GM19240 (cell line): ENCODE measurements at regions not wholly inside any gene's neighbourhood (a gene's known extent, or its start where the extent isn't known, plus 50 kb on each side); places are given as distances from the start of the nearest gene placed in this dataset.
"Not testable (repeated sequence)": the region's sequence is repeated elsewhere in the genome, so short reads cannot be mapped to it uniquely, and the experiment has no call there.

Source experiments
- DNase-seq: peaks from one replicate; pipeline ENCODE4 v3.0.0; 2011; ENCODE audit warnings: low spot score; ENCODE audit not compliant: insufficient read length

DNA sequence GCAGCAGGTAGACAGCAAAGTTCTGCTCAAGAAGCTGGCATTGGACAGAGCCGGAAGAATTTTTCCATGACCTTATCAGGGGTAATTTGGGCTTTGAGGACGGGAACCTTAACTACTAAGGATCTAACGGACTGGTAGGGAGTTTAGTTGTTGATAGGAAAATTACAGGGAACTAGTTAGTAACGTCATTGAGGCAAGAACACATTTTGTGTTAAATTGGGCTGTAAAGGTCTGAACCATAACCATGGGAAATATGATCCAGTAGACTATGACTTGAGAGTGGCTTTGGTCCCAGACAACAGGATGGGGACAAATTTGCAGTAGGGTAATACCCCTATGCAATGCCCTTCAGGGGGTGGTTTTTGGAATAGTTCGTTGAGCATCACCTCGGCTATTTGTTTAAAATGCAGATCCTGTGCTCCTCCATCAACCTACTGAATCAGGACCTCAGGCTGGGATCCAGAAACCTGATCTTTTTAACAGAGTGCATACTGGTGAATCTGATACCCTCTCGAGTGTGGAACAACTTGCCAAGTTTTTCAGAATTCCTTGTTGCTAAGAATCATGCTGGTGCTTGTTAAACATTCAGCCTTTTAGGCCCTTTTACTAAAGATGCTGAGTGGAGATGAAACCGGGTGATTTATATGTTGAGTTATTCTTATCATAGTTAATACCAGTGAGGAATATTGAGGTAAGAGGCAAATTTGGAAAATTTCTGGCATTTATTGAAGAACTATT, 255.1 kb downstream of the MAP2K6 start:
- no peak for DNase-seq

DNA sequence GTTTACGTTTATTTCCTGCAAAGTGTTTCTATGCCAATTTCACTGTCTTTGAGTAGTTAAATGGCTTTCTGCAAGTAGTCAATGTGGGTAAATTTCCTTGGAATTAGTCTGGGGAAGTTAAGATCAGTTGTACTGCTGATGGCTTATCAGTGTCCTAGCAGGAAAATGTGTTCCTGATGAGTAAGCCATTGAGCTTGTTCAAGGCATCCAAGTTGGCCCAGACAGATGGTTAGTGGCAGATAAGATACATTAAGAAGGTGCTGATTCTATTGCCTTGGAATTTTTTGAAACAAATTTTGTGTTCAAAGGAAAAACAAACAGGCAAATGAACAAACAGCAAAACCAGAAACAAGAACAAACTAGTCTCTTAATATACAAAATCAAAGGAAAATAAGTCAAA, 258.4 kb downstream of the MAP2K6 start:
- no peak for DNase-seq

DNA sequence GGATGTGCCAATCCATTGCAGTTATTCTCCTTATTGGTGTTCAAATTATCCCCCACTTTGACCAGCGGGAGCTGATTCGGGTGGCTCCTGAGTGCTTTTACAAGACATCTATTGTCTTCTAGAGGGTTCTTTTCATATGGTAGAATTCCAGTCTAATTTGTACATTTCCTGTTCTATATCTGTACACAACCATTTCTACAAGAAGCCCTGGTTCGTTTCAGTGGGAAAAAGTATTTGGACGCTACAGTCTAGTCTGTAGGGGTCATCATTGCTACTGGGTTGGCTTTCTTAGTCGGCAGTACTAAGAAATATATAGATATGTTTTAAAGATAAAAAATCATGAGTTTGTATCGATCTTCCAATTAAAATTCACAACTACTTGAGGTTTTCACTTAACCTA, 262.6 kb downstream of the MAP2K6 start:
- DNase-seq = no peak

DNA sequence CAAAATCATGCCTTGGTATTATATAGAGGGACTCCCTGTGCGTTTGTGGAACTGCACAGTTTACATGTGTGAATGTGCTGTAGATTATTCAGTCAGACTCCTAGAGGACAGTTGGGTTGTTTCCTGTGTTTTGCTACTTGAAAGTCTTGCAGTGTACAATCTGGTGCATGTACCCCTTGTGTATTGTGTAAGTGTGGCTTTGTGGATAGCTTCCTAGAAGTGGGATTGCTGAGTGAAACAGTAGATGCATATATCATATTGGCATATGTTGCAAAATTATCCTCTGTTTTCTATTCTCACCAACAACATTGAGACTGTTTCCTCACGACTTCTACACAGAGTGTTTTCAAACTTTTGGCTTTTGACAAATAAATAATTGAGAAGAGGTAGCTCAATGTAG, 263.7 kb downstream of the MAP2K6 start:
- DNase-seq = no peak

DNA sequence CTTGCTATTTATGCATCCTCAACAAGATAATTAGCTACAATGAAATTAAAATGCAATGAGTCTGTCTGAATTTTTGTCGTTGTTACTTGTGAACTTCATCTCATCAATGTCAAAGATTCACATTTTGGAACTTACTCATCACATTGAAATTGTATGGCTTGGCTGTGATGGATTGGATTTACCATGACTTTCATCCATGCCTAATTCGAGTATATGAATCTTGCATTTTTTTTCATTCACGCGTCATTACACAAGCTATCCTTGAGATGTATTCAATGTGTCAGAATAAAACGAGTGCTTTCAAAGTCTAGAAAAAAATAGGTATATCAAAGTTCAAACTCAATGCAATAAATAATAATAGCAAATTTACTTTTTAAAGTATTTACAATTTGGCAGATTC, 265.3 kb downstream of the MAP2K6 start:
- no peak for DNase-seq

DNA sequence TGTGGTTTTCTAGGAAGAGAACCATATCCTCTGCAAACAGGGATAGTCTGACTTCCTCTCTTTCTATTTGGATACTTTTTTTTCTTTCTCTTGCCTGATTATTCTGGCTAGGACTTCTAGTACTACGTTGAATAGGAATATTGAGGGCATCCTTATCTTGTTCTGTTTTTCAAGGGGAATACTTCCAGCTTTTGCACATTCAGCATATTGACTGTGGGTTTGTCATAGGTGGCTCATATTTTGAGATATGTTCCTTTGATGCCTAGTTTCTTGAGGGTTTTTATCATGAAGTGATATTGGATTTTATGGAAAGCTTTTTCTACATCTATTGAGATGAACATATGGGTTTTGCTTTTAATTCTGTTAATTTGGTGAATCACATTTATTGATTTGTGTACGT, 269.8 kb downstream of the MAP2K6 start:
- no peak for DNase-seq

DNA sequence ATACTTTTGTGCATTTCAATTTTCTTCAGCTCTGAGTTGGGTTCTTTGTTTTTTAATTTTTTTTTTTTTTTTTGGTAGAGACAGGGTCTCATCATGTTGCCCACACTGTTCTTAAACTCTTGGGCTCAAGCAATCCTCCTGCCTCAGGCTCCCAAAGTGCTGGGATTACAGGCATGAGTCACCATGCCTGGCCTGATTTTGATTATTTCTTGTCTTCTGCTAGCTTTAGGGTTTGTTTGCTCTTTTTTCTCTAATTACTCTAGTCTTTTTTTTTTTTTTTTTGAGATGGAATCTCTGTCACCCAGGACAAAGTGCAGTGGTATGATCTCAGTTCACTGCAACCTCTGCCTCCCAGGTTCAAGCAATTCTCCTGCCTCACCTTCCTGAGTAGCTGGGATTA, 270.7 kb downstream of the MAP2K6 start:
- not testable (repeated sequence) for DNase-seq

DNA sequence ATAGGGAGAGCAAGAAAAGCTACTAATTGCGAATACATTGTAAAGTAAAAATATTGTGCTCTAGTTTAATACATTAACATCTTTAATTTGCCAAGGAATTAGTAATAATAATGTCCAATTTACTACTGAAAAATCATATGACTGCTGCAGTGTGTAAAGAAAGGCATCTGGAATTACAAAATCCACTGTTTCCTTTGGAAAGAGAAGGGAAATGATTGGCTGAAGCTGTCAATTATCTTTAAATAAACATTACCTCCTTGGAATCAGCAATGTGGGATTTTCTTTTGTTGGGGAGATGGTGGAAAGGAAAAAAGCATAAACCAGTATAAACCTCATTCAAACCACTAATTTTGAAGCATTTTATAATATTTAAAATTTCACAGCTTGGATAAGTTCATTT, 276.0 kb downstream of the MAP2K6 start:
- DNase-seq = no peak

DNA sequence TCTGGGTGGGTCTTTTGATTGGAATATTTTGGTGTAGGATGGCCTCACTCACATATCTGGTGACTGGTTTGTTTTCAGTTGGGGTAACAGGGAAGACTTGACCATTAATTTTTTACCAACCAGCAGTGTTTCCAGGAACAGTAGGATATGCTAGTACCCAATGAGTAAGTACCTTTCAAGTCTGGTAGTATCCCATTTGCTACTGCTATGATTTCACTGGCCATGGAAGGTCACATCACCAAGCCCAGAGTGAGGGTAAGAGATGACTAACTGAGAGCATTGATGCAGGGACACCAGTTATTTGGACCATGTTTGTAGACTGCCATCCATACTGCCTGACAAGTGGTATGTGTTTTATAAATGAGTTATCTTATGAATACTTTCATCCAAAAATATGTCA, 277.7 kb downstream of the MAP2K6 start:
- no peak for DNase-seq

DNA sequence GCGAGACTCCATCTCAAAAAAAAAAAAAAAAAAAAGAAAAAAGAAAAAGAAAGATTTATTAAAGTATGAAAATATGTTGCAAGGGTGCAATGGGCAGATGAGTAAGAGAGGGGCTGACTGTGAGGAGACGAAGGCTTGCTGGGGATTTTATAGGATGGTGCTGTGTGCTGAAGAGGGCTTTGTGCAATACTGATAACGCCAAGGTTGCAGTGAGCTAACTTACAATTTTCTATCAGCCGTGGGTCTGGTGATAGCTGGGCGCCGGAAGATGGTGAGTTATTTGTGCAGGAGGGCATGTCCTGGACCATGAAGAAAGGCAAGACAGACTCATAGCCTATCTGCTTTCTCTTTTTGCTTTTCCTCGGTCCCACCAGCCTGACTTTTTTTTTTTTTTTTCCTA, 281.1 kb downstream of the MAP2K6 start:
- DNase-seq = no peak

DNA sequence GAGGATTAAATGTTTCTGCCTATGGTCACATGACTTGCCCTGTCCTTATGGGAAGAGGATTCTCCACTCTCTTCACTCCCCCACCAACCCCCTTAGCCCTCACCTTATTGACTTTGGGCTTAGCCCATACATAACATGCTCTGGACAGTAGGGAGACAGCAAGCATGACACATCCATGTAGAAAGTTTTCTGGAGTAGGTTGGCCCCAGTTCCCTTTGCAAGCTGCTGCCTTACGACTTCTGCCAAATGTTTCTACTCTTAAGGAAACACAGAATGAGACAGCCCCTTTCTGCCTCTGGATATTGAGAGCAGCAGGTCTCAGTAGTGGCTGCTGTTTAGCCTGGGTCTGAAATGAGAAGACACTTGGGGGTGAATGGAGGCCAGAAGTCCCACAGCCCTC, 282.2 kb downstream of the MAP2K6 start:
- DNase-seq = no peak

DNA sequence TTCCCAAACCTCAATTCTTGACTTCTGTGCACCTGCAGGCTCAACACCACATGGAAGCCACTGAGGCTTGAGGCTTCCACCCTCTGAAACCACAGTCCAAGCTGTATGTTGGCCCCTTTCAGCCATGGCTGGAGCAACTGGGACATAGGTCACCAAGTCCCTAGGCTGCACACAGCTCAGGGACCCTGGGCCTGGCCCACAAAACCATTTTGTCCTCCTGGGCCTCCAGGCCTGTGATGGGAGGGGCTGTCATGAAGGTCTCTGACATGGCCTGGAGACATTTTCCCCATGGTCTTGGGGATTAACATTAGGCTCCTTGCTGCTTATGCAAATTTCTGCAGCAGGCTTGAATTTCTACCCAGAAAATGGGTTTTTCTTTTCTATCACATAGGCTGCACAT, 283.9 kb downstream of the MAP2K6 start:
- not testable (repeated sequence) for DNase-seq

DNA sequence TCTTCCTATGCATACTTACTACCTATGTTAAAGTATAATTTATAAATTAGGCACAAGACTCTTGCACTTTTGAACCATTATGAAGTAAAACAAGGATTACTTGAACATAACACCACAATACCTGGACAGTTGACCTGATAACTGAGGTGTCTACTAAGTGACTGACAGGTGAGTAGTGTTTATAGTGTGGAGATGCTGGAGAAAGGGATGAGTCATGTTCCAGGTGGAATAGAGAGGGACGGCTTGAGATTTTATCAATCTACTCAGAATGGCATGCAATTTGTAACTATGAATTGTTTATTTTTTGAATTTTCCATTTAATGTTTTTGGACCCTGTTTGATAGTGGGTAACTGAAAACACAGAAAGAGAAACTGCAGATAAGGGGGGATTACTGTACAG, 287.6 kb downstream of the MAP2K6 start:
- DNase-seq = no peak

DNA sequence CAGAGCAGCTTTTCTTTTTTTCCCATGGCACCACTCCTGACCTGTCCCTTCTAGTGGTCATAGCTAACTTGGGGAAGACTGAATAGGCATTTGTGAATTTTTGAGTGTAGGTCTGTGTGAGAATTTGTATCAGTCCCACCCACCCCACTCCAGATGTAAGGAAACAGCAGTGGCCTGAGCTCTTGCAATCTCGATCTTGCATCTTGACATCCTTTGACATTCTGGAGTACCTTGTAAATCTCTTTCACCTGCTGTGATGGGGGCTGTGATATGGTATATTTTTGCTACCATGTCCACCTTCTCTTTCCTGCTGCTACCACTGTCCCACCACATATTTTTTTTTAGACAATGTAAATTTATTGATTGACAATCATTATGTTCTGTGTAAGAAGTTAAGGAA, 289.3 kb downstream of the MAP2K6 start:
- DNase-seq = no peak

DNA sequence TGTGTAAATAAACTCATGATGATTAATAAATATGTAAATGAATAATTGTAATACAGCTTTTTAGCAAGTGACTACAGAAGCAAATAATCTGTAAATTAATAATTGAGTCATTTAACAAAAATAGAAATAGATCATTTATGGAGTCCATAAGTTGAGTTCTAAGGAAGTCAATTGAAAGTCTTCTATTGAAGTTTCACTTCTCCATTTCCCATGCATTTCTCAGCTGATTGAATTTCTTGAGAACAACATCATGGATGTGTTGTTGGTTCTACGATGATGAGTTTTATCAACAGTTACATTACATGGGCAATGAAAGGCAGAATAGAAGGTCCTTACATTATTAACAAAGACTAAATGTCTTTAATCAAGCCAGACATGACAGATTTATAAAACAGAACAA, 290.4 kb downstream of the MAP2K6 start:
- DNase-seq = no peak

DNA sequence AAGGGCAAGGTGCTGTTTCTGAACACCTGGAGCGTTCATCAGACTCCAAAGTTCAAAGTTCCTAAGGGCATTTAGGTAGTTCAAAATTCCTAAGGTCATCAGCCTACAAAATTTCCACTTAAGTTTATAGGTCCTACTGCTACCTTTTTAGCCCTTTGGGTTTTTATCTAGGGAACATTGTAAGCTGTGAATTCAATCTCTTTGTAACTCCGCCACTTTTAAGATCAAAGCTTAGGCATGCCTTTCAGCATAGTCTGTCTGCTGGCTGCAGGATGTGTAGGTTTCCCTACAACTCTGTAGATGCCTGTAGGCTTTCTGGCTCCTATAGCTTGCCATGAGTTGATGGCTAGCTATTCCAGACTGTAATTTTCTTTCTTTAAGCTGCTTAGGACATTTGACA, 291.6 kb downstream of the MAP2K6 start:
- no peak for DNase-seq

DNA sequence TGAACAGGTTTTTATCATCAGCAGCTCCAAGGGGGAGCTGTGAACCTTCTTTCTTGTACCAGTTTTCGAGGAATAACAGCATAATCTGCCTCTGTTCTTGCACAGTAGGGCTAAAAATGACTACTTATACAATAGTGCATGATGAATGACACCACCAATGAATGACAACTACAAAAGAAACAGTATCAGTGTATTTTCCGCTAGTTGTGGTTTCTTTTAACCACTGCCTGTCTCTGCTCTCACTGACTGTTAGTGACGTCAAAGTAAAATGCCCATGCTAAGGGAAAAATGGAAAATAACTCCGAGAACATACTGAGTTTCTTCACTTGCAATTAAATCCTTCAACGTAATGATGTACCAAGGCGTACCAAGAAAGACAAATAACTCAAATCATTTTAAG, 294.9 kb downstream of the MAP2K6 start:
- DNase-seq = no peak

DNA sequence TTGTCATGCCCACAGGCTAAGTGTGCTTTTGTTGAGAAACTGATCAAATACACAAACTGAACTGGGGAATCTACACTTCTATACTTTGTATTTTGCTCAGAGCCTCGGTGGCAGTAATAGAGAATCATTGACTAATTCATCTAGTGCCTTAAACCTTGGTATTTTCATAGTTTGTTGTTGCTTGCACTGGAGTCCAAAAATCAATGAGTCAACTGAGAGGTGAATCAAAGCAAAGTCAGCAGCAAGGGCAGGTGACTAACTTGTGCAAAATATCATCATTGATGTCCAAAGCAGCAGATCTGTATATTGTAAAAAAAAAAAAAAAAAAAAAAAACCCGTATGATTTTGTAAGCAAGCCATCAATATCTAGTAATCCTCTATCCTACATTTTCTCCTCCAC, 296.4 kb downstream of the MAP2K6 start:
- DNase-seq = no peak

DNA sequence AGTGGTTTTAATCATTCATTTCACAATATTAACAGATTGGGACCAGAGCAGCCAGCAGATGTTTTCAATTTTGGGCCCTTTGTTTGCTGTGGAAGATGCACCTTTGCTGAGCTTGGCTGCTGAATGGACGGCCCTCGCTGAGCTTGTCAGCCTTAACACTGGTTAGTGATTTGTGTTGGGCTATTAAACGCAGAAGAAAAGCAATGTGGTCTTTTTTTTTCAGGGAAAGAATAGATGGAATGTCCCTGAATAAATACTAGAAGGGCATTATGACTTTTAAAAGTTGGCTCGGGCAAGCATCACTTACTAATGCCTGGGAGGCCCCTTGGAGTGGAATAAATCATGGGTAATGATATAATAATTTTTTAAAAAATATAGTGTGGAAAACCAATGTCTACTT, 297.0 kb downstream of the MAP2K6 start:
- no peak for DNase-seq

DNA sequence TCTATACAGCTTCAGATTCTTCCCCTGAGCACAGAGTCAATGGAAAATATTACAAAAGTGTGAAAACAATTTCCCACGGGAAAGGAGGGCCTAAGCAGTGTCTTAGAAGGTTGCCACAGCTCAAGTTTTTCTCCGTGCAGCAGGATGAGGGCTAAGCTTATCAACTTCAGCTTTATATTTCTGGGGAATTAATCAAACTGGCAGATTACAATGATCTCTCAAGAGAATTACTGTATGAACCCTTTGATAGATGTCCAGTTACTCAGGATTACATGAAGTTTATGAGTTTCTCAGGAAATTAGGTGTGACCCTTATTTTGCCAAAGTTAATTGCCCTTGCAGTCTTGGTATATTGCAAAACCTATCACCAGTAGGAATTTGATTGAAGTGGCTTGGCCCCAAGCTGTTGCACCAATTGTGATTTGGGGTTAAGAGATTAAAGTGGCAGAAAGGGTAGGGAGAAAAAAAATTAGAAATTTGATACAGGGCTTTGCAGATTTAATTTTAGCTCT, 298.4 kb downstream of the MAP2K6 start:
- DNase-seq = no peak

DNA sequence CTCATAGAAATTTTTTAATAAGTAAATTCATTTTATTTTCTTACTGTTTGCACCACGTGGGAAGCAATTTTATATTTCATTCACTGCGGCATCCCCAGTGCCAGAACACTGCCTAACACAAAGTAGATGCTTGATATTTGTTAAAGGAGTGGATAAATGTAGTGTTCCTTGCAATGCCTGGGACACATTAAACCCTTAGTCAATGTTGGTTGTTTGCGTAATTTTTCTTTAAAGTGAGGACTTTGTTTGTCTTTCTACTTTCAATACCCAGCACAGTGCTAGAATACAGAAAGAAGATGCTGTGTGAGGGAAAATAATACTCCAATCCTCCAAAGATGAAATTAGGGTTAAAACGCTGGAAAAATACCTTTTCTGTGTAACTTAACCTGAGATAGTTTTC, 299.3 kb downstream of the MAP2K6 start:
- DNase-seq = no peak

DNA sequence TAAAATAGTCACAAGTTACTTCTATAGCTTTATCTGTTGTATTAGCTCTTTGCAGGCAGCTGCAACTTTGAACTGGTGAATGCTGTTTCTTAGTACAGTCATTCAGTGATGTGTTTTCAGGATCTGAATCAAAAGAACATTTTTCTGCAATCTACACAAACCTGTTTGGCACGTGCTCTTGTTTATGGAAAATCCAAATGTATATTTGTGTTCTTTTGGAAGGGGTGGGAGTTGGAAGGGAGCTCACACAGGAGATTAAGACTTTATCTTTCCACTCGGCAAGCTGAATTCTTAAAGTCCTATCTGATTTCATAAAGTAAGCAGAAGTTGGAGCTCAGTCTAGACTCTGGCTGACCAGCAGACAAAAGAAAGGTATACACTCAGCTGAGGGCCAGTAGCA, 300.2 kb downstream of the MAP2K6 start:
- DNase-seq = no peak

DNA sequence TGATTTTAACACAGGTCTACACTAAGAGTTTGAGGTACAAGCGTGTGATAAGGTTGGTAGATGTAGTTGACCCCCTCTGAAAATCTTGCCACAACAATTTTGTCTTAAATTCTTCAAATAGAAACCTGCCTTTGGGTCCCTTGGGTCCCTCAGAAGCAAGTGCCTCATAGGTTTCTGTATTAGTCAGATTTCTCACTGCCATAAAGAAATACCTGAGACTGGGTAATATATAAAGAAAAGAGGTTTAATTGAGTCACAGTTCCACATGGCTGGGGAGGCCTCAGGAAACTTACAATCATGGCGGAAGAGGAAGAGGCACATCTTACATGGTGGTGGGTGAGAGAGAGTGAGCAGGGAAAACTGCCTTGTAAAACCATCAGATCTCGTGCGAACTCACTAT, 301.2 kb downstream of the MAP2K6 start:
- no peak for DNase-seq

DNA sequence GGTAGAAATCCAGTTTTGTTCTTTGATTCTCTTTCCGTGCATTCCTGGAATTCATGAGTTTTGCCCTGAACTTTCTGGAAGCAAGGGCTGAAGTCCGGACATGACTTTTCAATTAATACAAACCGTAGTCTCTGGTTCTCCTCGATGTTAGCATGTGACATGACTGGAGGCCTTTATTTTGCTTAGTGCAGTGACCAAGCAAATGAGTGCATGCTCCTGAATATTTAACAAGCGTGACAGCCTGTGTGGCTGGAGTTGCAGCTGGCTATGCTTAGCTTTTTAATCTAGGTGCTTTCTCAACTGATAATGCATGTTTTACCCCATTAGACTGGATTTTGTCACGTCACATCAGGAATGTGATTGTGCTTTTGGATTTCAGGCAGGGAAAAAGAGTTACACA, 302.1 kb downstream of the MAP2K6 start:
- no peak for DNase-seq
